ENCODE measurements at regions not wholly inside any gene's neighbourhood (a gene's known extent, or its start where the extent isn't known, plus 50 kb on each side); places are given as distances from the start of the nearest gene placed in this dataset.
"Not testable (repeated sequence)": the region's sequence is repeated elsewhere in the genome, so short reads cannot be mapped to it uniquely, and the experiment has no call there.

- not testable (repeated sequence) for H2AFZ ChIP-seq (ENCODE audit: low read depth, low read length); H3K4me2 ChIP-seq (ENCODE audit: low read length); H3K79me2 ChIP-seq (ENCODE audit: low read length); H3K9me3 ChIP-seq (ENCODE audit: insufficient read depth, low read length); H3K4me1 ChIP-seq (ENCODE audit: low read length); H3K9ac ChIP-seq (ENCODE audit: low read length); H3K4me3 ChIP-seq (ENCODE audit: low read length); H3K27ac ChIP-seq (ENCODE audit: low read length); H3K27me3 ChIP-seq (ENCODE audit: low read depth, low read length); H4K20me1 ChIP-seq (ENCODE audit: insufficient read depth, low read length); H3K36me3 ChIP-seq (replicated peaks; ENCODE audit: low read depth, low read length)
Observed at GRCh38 chr7:150035769-150036168, 162.0 kb downstream of the ATP6V0E2 start.

- not testable (repeated sequence) for H4K20me1 ChIP-seq (ENCODE audit: insufficient read depth, low read length); H3K4me3 ChIP-seq (ENCODE audit: low read length); H3K27me3 ChIP-seq (ENCODE audit: low read depth, low read length); H3K27ac ChIP-seq (ENCODE audit: low read length); H2AFZ ChIP-seq (ENCODE audit: low read depth, low read length); H3K9me3 ChIP-seq (ENCODE audit: insufficient read depth, low read length); H3K4me2 ChIP-seq (ENCODE audit: low read length); H3K9ac ChIP-seq (ENCODE audit: low read length); H3K36me3 ChIP-seq (replicated peaks; ENCODE audit: low read depth, low read length); H3K4me1 ChIP-seq (ENCODE audit: low read length); H3K79me2 ChIP-seq (ENCODE audit: low read length)
Observed at GRCh38 chr7:150039061-150039460, 165.3 kb downstream of the ATP6V0E2 start.

GRCh38 chr7:150042281-150042680 is 168.5 kb downstream of the ATP6V0E2 start:
- H4K20me1 ChIP-seq (ENCODE audit: insufficient read depth, low read length); H3K9ac ChIP-seq (ENCODE audit: low read length); H3K9me3 ChIP-seq (ENCODE audit: insufficient read depth, low read length); H3K36me3 ChIP-seq (replicated peaks; ENCODE audit: low read depth, low read length); H3K79me2 ChIP-seq (ENCODE audit: low read length); H2AFZ ChIP-seq (ENCODE audit: low read depth, low read length); H3K27me3 ChIP-seq (ENCODE audit: low read depth, low read length); H3K27ac ChIP-seq (ENCODE audit: low read length); H3K4me3 ChIP-seq (ENCODE audit: low read length); H3K4me1 ChIP-seq (ENCODE audit: low read length); H3K4me2 ChIP-seq (ENCODE audit: low read length): not testable (repeated sequence)

- not testable (repeated sequence) for H3K9me3 ChIP-seq (ENCODE audit: insufficient read depth, low read length); H3K27ac ChIP-seq (ENCODE audit: low read length); H3K27me3 ChIP-seq (ENCODE audit: low read depth, low read length); H4K20me1 ChIP-seq (ENCODE audit: insufficient read depth, low read length); H3K4me1 ChIP-seq (ENCODE audit: low read length); H3K4me2 ChIP-seq (ENCODE audit: low read length); H2AFZ ChIP-seq (ENCODE audit: low read depth, low read length); H3K4me3 ChIP-seq (ENCODE audit: low read length); H3K36me3 ChIP-seq (replicated peaks; ENCODE audit: low read depth, low read length); H3K9ac ChIP-seq (ENCODE audit: low read length); H3K79me2 ChIP-seq (ENCODE audit: low read length)
Observed at GRCh38 chr7:150044771-150045170, 171.0 kb downstream of the ATP6V0E2 start.

- H3K36me3 ChIP-seq (replicated peaks; ENCODE audit: low read depth, low read length); H4K20me1 ChIP-seq (ENCODE audit: insufficient read depth, low read length); H3K9ac ChIP-seq (ENCODE audit: low read length); H3K4me2 ChIP-seq (ENCODE audit: low read length); H3K27me3 ChIP-seq (ENCODE audit: low read depth, low read length); H3K27ac ChIP-seq (ENCODE audit: low read length); H3K9me3 ChIP-seq (ENCODE audit: insufficient read depth, low read length); H3K79me2 ChIP-seq (ENCODE audit: low read length); H3K4me3 ChIP-seq (ENCODE audit: low read length); H3K4me1 ChIP-seq (ENCODE audit: low read length); H2AFZ ChIP-seq (ENCODE audit: low read depth, low read length): not testable (repeated sequence)
- peak; percentile 37; the same call in 1 of the 2 replicates for TF ChIP-seq CTCF (IDR thresholded peaks at IDR 0.05; ENCODE audit: low read depth, low read length)
Observed at GRCh38 chr7:150045596-150045995, 171.8 kb downstream of the ATP6V0E2 start.

GRCh38 chr7:150046290-150047194 is 172.8 kb downstream of the ATP6V0E2 start:
- H3K27me3 ChIP-seq (ENCODE audit: low read depth, low read length); H3K36me3 ChIP-seq (replicated peaks; ENCODE audit: low read depth, low read length); H4K20me1 ChIP-seq (ENCODE audit: insufficient read depth, low read length); H3K9ac ChIP-seq (ENCODE audit: low read length); H3K4me3 ChIP-seq (ENCODE audit: low read length); H3K4me2 ChIP-seq (ENCODE audit: low read length); H3K9me3 ChIP-seq (ENCODE audit: insufficient read depth, low read length); H2AFZ ChIP-seq (ENCODE audit: low read depth, low read length); H3K4me1 ChIP-seq (ENCODE audit: low read length); H3K79me2 ChIP-seq (ENCODE audit: low read length); H3K27ac ChIP-seq (ENCODE audit: low read length): not testable (repeated sequence)

GRCh38 chr7:150047329-150047728 is 173.6 kb downstream of the ATP6V0E2 start:
- not testable (repeated sequence) for H4K20me1 ChIP-seq (ENCODE audit: insufficient read depth, low read length); H3K9ac ChIP-seq (ENCODE audit: low read length); H3K27ac ChIP-seq (ENCODE audit: low read length); H3K27me3 ChIP-seq (ENCODE audit: low read depth, low read length); H3K4me2 ChIP-seq (ENCODE audit: low read length); H3K4me3 ChIP-seq (ENCODE audit: low read length); H3K4me1 ChIP-seq (ENCODE audit: low read length); H2AFZ ChIP-seq (ENCODE audit: low read depth, low read length); H3K79me2 ChIP-seq (ENCODE audit: low read length); H3K9me3 ChIP-seq (ENCODE audit: insufficient read depth, low read length); H3K36me3 ChIP-seq (replicated peaks; ENCODE audit: low read depth, low read length)

- H4K20me1 ChIP-seq (ENCODE audit: insufficient read depth, low read length); H3K79me2 ChIP-seq (ENCODE audit: low read length); H3K27ac ChIP-seq (ENCODE audit: low read length); H3K4me2 ChIP-seq (ENCODE audit: low read length); H3K9ac ChIP-seq (ENCODE audit: low read length); H3K4me1 ChIP-seq (ENCODE audit: low read length); H3K27me3 ChIP-seq (ENCODE audit: low read depth, low read length); H2AFZ ChIP-seq (ENCODE audit: low read depth, low read length); H3K36me3 ChIP-seq (replicated peaks; ENCODE audit: low read depth, low read length); H3K9me3 ChIP-seq (ENCODE audit: insufficient read depth, low read length); H3K4me3 ChIP-seq (ENCODE audit: low read length): not testable (repeated sequence)
Observed at GRCh38 chr7:150047772-150048171, 174.0 kb downstream of the ATP6V0E2 start.
